Progenitor cell of endocrine pancreas (in vitro differentiated cells): ENCODE measurements at regions not wholly inside any gene's neighbourhood (a gene's known extent, or its start where the extent isn't known, plus 50 kb on each side); places are given as distances from the start of the nearest gene placed in this dataset.

Experiments used
- DNase-seq: peaks from one replicate; pipeline ENCODE4 v3.0.0; 2021; ENCODE audit warnings: low spot score; ENCODE audit not compliant: unreplicated experiment
- H3K27ac Mint-ChIP-seq: 2 replicates; pipeline ENCODE4 v1.8.0; 2021; ENCODE audit warnings: mild to moderate bottlenecking, moderate library complexity, mixed read lengths
- H3K27me3 Mint-ChIP-seq: 2 replicates; pipeline ENCODE4 v1.8.0; 2021; ENCODE audit warnings: mixed read lengths
- H3K36me3 Mint-ChIP-seq: 2 replicates; pipeline ENCODE4 v1.8.0; 2022; ENCODE audit warnings: mixed read lengths; ENCODE audit not compliant: insufficient read depth
- H3K4me1 Mint-ChIP-seq: 2 replicates; pipeline ENCODE4 v1.8.0; 2021; ENCODE audit warnings: low read depth, mixed read lengths
- H3K4me3 Mint-ChIP-seq: 2 replicates; pipeline ENCODE4 v1.8.0; 2021; ENCODE audit warnings: low read depth, mild to moderate bottlenecking, moderate library complexity, mixed read lengths
- H3K9me3 Mint-ChIP-seq: 2 replicates; pipeline ENCODE4 v1.8.0; 2021; ENCODE audit warnings: low read depth, mixed read lengths
- TF ChIP-seq, protein P1 (sequence below): fragments of 200-600 bp; sonication (generic); IDR thresholded peaks from one replicate; pipeline ENCODE4 v1.5.0; 2021; ENCODE audit warnings: antibody characterized with exemption, mild to moderate bottlenecking; ENCODE audit not compliant: unreplicated experiment

DNA sequence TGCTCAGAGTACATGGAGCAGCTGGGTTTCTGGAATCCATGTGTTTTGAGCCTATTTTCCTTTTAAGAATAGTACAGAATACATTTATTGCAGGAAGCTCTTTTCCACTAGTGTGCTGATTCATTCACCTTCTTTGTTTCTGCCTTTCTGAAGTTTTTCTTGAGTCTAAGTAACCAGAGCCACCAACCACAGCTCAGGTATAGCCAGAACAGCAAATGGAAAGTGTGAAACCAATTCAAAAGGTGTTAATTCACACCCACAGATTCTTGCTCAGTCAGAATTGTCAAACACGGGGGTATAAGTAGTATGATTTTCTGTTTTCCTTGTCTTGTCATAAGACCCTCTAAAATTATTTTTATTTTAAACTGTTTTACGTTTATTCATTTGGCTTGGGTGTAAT lies 75.9 kb upstream of the DYNAP start:
- Mint-ChIP-seq H3K27me3 (no peaks in the 10 kb centered on the region), H3K4me3 (no peak overlapping the region), H3K36me3 (no peaks in the 10 kb centered on the region), H3K27ac (no peak overlapping the region), H3K4me1 (peaks cover 3% of the 10 kb centered on the region), H3K9me3 (no peaks in the 10 kb centered on the region)
- TF ChIP-seq, protein P1, sequence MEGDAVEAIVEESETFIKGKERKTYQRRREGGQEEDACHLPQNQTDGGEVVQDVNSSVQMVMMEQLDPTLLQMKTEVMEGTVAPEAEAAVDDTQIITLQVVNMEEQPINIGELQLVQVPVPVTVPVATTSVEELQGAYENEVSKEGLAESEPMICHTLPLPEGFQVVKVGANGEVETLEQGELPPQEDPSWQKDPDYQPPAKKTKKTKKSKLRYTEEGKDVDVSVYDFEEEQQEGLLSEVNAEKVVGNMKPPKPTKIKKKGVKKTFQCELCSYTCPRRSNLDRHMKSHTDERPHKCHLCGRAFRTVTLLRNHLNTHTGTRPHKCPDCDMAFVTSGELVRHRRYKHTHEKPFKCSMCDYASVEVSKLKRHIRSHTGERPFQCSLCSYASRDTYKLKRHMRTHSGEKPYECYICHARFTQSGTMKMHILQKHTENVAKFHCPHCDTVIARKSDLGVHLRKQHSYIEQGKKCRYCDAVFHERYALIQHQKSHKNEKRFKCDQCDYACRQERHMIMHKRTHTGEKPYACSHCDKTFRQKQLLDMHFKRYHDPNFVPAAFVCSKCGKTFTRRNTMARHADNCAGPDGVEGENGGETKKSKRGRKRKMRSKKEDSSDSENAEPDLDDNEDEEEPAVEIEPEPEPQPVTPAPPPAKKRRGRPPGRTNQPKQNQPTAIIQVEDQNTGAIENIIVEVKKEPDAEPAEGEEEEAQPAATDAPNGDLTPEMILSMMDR = no peak
- no peak for DNase-seq

DNA sequence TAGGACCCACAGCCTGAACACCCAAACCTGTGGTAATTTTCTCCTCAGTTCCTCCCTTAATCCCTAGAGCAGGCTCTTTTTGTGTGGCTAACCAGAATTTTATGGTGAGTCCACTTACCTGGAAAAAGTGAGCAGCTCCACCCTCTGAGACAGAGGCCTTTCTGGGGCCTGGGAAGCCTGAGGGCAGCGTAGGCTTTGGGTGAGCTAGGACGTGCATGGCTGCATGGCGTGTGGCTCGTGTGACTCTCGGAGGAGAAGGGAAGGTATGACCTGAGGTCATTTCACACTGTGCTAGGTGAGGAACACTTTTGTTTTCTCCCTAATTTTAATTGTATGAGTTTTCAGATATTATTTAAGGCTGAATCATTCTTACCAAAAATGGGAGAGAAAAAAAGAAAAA lies 73.5 kb upstream of the DYNAP start:
- Mint-ChIP-seq H3K4me3 (no peak overlapping the region), H3K36me3 (no peaks in the 10 kb centered on the region)

DNA sequence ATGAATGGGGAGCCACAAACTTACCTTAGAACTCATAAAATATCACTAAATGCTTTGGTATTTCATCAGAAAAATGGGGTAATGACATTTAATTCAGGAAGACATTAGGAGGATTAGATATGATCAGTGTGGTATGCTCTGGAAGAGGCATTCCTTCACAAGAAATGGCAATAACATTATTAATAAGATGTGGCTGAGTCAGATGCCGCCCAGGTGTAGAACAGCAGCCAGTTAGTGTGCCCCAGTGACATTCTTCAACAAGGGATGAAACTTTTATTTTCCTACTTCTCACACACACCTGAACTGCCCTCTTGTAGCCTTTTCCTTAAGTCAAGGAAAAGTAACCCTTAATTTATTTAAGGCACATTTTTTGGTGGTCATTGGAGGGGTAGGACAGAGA lies 69.2 kb upstream of the DYNAP start:
- TF ChIP-seq, protein P1 = no peak
- peaks cover 4% of the 10 kb centered on the region for H3K4me1 Mint-ChIP-seq
- DNase-seq = no peak
- H3K27ac Mint-ChIP-seq = no peak overlapping the region
- H3K27me3 Mint-ChIP-seq = no peaks in the 10 kb centered on the region
- no peak overlapping the region for H3K4me3 Mint-ChIP-seq
- H3K36me3 Mint-ChIP-seq = no peaks in the 10 kb centered on the region
- H3K9me3 Mint-ChIP-seq = no peaks in the 10 kb centered on the region

More for the DNA sequence above, 73.5 kb upstream of the DYNAP start:
- Mint-ChIP-seq H3K27me3 (no peaks in the 10 kb centered on the region), H3K4me1 (peaks cover 3% of the 10 kb centered on the region), H3K27ac (no peak overlapping the region), H3K9me3 (no peaks in the 10 kb centered on the region)
- TF ChIP-seq, protein P1 = no peak
- DNase-seq = no peak

DNA sequence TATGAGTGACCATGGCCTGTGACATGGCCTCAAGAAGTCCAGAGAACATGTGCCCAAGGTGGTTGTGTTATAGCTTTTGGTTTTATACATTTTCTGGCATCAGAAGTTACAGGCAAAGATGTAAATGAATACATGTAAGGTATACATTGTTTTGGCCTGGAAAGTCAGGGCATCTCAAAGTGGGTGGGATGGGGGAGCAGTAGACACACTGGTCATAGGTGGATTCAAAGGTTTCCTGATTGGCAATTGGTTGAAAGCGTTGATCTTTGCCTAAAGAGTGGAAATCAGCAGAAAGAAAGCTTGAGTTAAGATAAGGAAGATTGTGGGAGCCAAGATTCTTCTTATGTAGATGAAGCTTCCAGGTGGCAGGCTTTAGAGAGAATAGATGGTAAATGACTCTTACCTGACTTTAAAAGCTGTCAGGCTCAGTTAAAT lies 62.1 kb upstream of the DYNAP start:
- Mint-ChIP-seq H3K4me3 (no peak overlapping the region), H3K9me3 (peaks cover 4% of the 10 kb centered on the region), H3K4me1 (peaks cover 19% of the 10 kb centered on the region), H3K27ac (no peak overlapping the region), H3K36me3 (no peaks in the 10 kb centered on the region), H3K27me3 (peaks cover 17% of the 10 kb centered on the region)
- no peak for DNase-seq
- TF ChIP-seq, protein P1 = no peak

DNA sequence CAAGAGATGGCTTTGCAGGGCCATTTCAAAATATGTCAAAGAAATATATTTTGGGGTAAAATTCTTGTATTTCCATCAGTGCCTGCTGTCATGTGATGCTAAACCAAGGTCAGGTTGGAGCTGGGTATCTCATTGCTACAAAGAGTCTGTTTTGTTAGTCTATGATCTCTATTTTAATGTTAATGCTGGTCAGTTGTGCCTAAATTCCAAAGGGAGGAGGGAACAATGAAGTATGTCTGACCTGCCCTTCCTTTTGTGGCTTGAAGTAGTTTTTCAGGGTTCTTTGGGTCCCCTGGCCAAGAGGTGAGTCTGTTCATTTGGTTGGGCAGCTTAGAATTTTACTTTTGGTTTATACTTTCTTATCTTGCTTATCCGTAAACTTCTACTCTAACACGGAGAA lies 61.6 kb upstream of the DYNAP start:
- no peak overlapping the region for H3K27ac Mint-ChIP-seq
- TF ChIP-seq, protein P1 = no peak
- H3K4me3 Mint-ChIP-seq = no peak overlapping the region
- DNase-seq = no peak
- H3K9me3 Mint-ChIP-seq = peaks cover 4% of the 10 kb centered on the region
- H3K36me3 Mint-ChIP-seq = no peaks in the 10 kb centered on the region
- peaks cover 17% of the 10 kb centered on the region for H3K4me1 Mint-ChIP-seq
- H3K27me3 Mint-ChIP-seq = peaks cover 17% of the 10 kb centered on the region
